ENCODE measurements at regions not wholly inside any gene's neighbourhood (a gene's known extent, or its start where the extent isn't known, plus 50 kb on each side); places are given as distances from the start of the nearest gene placed in this dataset.

DNA sequence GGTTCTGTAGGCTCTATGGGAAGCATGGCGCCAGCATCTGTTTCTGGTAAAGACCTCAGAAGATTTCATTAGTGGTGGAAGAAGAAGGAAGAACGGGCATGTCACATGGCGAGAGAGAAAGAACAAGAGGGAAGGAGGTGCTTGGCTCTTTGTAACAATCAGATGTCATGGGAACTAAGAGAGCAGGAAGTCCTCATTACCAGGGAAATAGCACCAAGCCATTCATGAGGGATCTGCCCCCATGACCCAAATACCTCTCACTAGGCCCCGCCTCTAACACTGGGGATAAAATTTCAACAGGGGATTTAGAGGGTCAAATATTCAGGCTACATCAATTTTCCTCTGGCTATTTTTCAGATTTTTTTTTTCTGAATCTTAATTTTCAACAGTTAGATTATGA lies 954.3 kb downstream of the SQOR start:
- no peaks in the 10 kb centered on the region for H3K36me3 ChIP-seq (ENCODE audit: control insufficient read depth in 2 of 2, insufficient read depth in 2 of 2, low read length in 1 of 2)
- H3K79me2 ChIP-seq (ENCODE audit: control insufficient read depth, insufficient read depth, low read length) = no peaks in the 10 kb centered on the region
- H4K20me1 ChIP-seq (ENCODE audit: control insufficient read depth, insufficient read depth) = no peaks in the 10 kb centered on the region
- H3K27me3 ChIP-seq (replicated peaks in 1 of 2; ENCODE audit: control insufficient read depth in 2 of 2, insufficient read depth in 2 of 2, low read length in 1 of 2) = no peaks in the 10 kb centered on the region
- 34% methylated on average over 4 of the region's 4 CpGs for WGBS (ENCODE audit: insufficient coverage, insufficient replicate concordance, low lambda C conversion rate, missing lambda C conversion rate)
- ATAC-seq (no peak), FAIRE-seq (no peak), DNase-seq (ENCODE audit: low read depth, low spot score) (no peak)
- CTCF ChIA-PET = interaction anchor here (0.6 kb wide), 1 partner anchor 61 kb away, joined by 4 read pairs; no protein-coding TSS in a partner anchor
- intact Hi-C loops (cut with micrococcal nuclease; ENCODE audit: unreplicated experiment) = no loop called here
- POLR2A ChIA-PET = no interaction called here
- no peak overlapping the region for H3K4me2 ChIP-seq (ENCODE audit: control insufficient read depth, insufficient read depth)
- no peaks in the 10 kb centered on the region; the same call in 2 of the 3 replicates for H3K9me3 ChIP-seq (replicated peaks; ENCODE audit: control insufficient read depth, insufficient read depth, low read length)
- RAD21 ChIA-PET (ENCODE audit: unreplicated experiment) = no interaction called here
- no peak overlapping the region for H2AFZ ChIP-seq (ENCODE audit: control insufficient read depth, low read depth, low read length)
- TF ChIP-seq ZNF687 (IDR thresholded peaks at IDR 0.05) (no peak), NRF1 (conservative IDR thresholded peaks at IDR 0.05; ENCODE audit: low read depth, low read length) (no peak), SUPT20H (IDR thresholded peaks at IDR 0.05; ENCODE audit: borderline replicate concordance, control insufficient read depth, low read depth, low read length) (no peak)
- SMC1A ChIA-PET (ENCODE audit: uncharacterized antibody, unreplicated experiment) = no interaction called here
- H3K4me3 ChIP-seq = no peak overlapping the region
- H3K9ac ChIP-seq (ENCODE audit: control insufficient read depth, insufficient read depth, low read length) = no peak overlapping the region
- no peaks in the 10 kb centered on the region for H3K4me1 ChIP-seq (ENCODE audit: control insufficient read depth, insufficient read depth, low read length)
- no peak overlapping the region for H3K27ac ChIP-seq (ENCODE audit: control insufficient read depth, insufficient read depth)
- in situ Hi-C loops (cut with MboI) = no loop called here
- BruUV-seq (replicated peaks) = no TSS peak

DNA sequence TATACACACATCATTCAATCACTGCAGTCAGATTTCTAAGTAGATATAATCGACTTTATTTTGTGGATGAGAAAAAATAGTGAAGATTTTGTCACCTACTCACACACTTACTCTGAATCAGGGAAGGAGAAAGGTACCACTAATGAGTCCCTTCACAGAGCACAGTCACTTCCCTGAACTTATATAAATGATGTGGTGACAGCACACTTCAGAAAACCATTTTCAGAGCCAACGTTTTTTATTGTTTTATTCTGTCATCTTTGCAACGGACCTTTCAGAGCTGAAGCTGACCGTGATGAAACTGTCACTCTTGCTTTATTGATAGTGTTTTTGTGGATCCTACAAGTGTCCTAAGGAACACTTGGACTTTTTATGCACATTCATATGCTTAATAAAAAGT lies 956.6 kb downstream of the SQOR start:
- no peak for ATAC-seq
- ChIA-PET CTCF (no interaction called here), RAD21 (ENCODE audit: unreplicated experiment) (no interaction called here), SMC1A (ENCODE audit: uncharacterized antibody, unreplicated experiment) (no interaction called here), POLR2A (no interaction called here)
- no TSS peak for BruUV-seq (replicated peaks)
- H3K79me2 ChIP-seq (ENCODE audit: control insufficient read depth, insufficient read depth, low read length) = no peaks in the 10 kb centered on the region
- intact Hi-C loops (cut with micrococcal nuclease; ENCODE audit: unreplicated experiment) = no loop called here
- no peaks in the 10 kb centered on the region for H3K27me3 ChIP-seq (replicated peaks in 1 of 2; ENCODE audit: control insufficient read depth in 2 of 2, insufficient read depth in 2 of 2, low read length in 1 of 2)
- no peak overlapping the region for H3K4me3 ChIP-seq
- H2AFZ ChIP-seq (ENCODE audit: control insufficient read depth, low read depth, low read length) = no peak overlapping the region
- H3K36me3 ChIP-seq (ENCODE audit: control insufficient read depth in 2 of 2, insufficient read depth in 2 of 2, low read length in 1 of 2) = no peaks in the 10 kb centered on the region
- H3K4me2 ChIP-seq (ENCODE audit: control insufficient read depth, insufficient read depth) = no peak overlapping the region
- H3K9ac ChIP-seq (ENCODE audit: control insufficient read depth, insufficient read depth, low read length) = no peak overlapping the region
- H3K27ac ChIP-seq (ENCODE audit: control insufficient read depth, insufficient read depth) = no peak overlapping the region
- whole genome bisulfite sequencing (ENCODE audit: insufficient coverage, insufficient replicate concordance, low lambda C conversion rate, missing lambda C conversion rate) = 20% methylated on average over 4 of the region's 4 CpGs
- in situ Hi-C loops (cut with MboI) = no loop called here
- no peaks in the 10 kb centered on the region for H3K4me1 ChIP-seq (ENCODE audit: control insufficient read depth, insufficient read depth, low read length)
- H4K20me1 ChIP-seq (ENCODE audit: control insufficient read depth, insufficient read depth) = no peaks in the 10 kb centered on the region
- no peaks in the 10 kb centered on the region; the same call in 2 of the 3 replicates for H3K9me3 ChIP-seq (replicated peaks; ENCODE audit: control insufficient read depth, insufficient read depth, low read length)
- no peak for DNase-seq (ENCODE audit: low read depth, low spot score)
- no peak for FAIRE-seq
- TF ChIP-seq, protein P1, sequence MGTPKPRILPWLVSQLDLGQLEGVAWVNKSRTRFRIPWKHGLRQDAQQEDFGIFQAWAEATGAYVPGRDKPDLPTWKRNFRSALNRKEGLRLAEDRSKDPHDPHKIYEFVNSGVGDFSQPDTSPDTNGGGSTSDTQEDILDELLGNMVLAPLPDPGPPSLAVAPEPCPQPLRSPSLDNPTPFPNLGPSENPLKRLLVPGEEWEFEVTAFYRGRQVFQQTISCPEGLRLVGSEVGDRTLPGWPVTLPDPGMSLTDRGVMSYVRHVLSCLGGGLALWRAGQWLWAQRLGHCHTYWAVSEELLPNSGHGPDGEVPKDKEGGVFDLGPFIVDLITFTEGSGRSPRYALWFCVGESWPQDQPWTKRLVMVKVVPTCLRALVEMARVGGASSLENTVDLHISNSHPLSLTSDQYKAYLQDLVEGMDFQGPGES (IDR thresholded peaks at IDR 0.05) = no peak
- TF ChIP-seq SIX5 (IDR thresholded peaks at IDR 0.05; ENCODE audit: low read depth, low read length, severe bottlenecking) = no peak
- TF ChIP-seq HDGF (IDR thresholded peaks at IDR 0.05) = no peak
- TF ChIP-seq SMARCA5 (IDR thresholded peaks at IDR 0.05) = no peak
- no peak for TF ChIP-seq CHD1 (IDR thresholded peaks at IDR 0.05; ENCODE audit: low read depth, low read length)
- no peak for TF ChIP-seq CREM (IDR thresholded peaks at IDR 0.05; ENCODE audit: low read depth)
- TF ChIP-seq ASH2L (IDR thresholded peaks at IDR 0.05; ENCODE audit: borderline replicate concordance, low read depth) = no peak

All from GM12878 (cell line).